RWPE1 (cell line): ENCODE measurements at regions not wholly inside any gene's neighbourhood (a gene's known extent, or its start where the extent isn't known, plus 50 kb on each side); places are given as distances from the start of the nearest gene placed in this dataset.

Experiments
- CTCF ChIA-PET: fragments of 350-600 bp; sonication (Branson Sonifier 250); formaldehyde crosslinking; extraction: SDS; loops from one replicate; lab custom pipeline; 2021; lab: Yijun Ruan, JAX
- POLR2A ChIA-PET: fragments of 400-600 bp; formaldehyde crosslinking; extraction: SDS; loops from one replicate; lab custom pipeline; 2020; ENCODE audit warnings: antibody characterized with exemption; ENCODE audit not compliant: low non-redundant PET; lab: Yijun Ruan, JAX
- DNase-seq: peaks from one replicate; pipeline ENCODE4 v3.0.0; 2012; ENCODE audit warnings: low spot score
- H3K27ac ChIP-seq: fragments of 450-650 bp; 2 replicates; pipeline ENCODE4 v1.5.1; 2017
- CTCF ChIP-seq: fragments of 450-650 bp; conservative IDR thresholded peaks from 2 replicates; pipeline ENCODE4 v1.5.1; 2017; ENCODE audit warnings: low read depth, mild to moderate bottlenecking

GRCh38 chrY:8659721-8660120 lies 677.5 kb upstream of the TSPY4 start:
- TF ChIP-seq CTCF: no peak
- no peak for DNase-seq
- CTCF ChIA-PET: no interaction called here
- no peak overlapping the region for H3K27ac ChIP-seq
- POLR2A ChIA-PET: no interaction called here

- POLR2A ChIA-PET: no interaction called here
- CTCF ChIA-PET: no interaction called here
Measured at GRCh38 chrY:8673896-8674295, 663.4 kb upstream of the TSPY4 start.

GRCh38 chrY:8677336-8677935 lies 659.8 kb upstream of the TSPY4 start:
- ChIA-PET POLR2A (no interaction called here), CTCF (no interaction called here)
- no peak for DNase-seq
- H3K27ac ChIP-seq: no peak overlapping the region
- no peak for TF ChIP-seq CTCF

More at GRCh38 chrY:8673896-8674295, 663.4 kb upstream of the TSPY4 start:
- no peak for DNase-seq
- no peak for TF ChIP-seq CTCF
- no peak overlapping the region for H3K27ac ChIP-seq

GRCh38 chrY:8687154-8687553 lies 650.1 kb upstream of the TSPY4 start:
- TF ChIP-seq CTCF: no peak
- ChIA-PET CTCF (no interaction called here), POLR2A (no interaction called here)
- DNase-seq: no peak
- H3K27ac ChIP-seq: no peak overlapping the region

- CTCF ChIA-PET: no interaction called here
- POLR2A ChIA-PET: no interaction called here
- TF ChIP-seq CTCF: no peak
- no peak for DNase-seq
- no peak overlapping the region for H3K27ac ChIP-seq
Measured at GRCh38 chrY:8690901-8691685, 646.2 kb upstream of the TSPY4 start.

- ChIA-PET CTCF (no interaction called here), POLR2A (no interaction called here)
- DNase-seq: no peak
- no peak overlapping the region for H3K27ac ChIP-seq
- TF ChIP-seq CTCF: no peak
Measured at GRCh38 chrY:8698571-8698970, 638.7 kb upstream of the TSPY4 start.
